ENCODE measurements at regions not wholly inside any gene's neighbourhood (a gene's known extent, or its start where the extent isn't known, plus 50 kb on each side); places are given as distances from the start of the nearest gene placed in this dataset.

- FAIRE-seq: no peak
- TF ChIP-seq CTCF (IDR thresholded peaks at IDR 0.05; ENCODE audit: insufficient read depth, missing control alignments): no peak
- no peak for DNase-seq (ENCODE audit: insufficient read length, low spot score)
Measured at GRCh38 chr10:78474743-78475142, 441.1 kb downstream of the RPS24 start.

GRCh38 chr10:78475437-78475836 lies 441.8 kb downstream of the RPS24 start:
- FAIRE-seq: no peak
- DNase-seq (ENCODE audit: insufficient read length, low spot score): no peak
- no peak for TF ChIP-seq CTCF (IDR thresholded peaks at IDR 0.05; ENCODE audit: insufficient read depth, missing control alignments)

- TF ChIP-seq CTCF (IDR thresholded peaks at IDR 0.05; ENCODE audit: insufficient read depth, missing control alignments): no peak
- DNase-seq (ENCODE audit: insufficient read length, low spot score) (no peak), FAIRE-seq (no peak)
Measured at GRCh38 chr10:78476156-78476555, 442.5 kb downstream of the RPS24 start.

- FAIRE-seq (no peak), DNase-seq (ENCODE audit: insufficient read length, low spot score) (no peak)
- no peak for TF ChIP-seq CTCF (IDR thresholded peaks at IDR 0.05; ENCODE audit: insufficient read depth, missing control alignments)
Measured at GRCh38 chr10:78476844-78477243, 443.2 kb downstream of the RPS24 start.

- FAIRE-seq (no peak), DNase-seq (ENCODE audit: insufficient read length, low spot score) (no peak)
- TF ChIP-seq CTCF (IDR thresholded peaks at IDR 0.05; ENCODE audit: insufficient read depth, missing control alignments): no peak
Measured at GRCh38 chr10:78478919-78479318, 445.3 kb downstream of the RPS24 start.

GRCh38 chr10:78479467-78479866 lies 445.8 kb downstream of the RPS24 start:
- FAIRE-seq (no peak), DNase-seq (ENCODE audit: insufficient read length, low spot score) (no peak)
- no peak for TF ChIP-seq CTCF (IDR thresholded peaks at IDR 0.05; ENCODE audit: insufficient read depth, missing control alignments)

- TF ChIP-seq CTCF (IDR thresholded peaks at IDR 0.05; ENCODE audit: insufficient read depth, missing control alignments): no peak
- FAIRE-seq (no peak), DNase-seq (ENCODE audit: insufficient read length, low spot score) (no peak)
Measured at GRCh38 chr10:78481842-78482241, 448.2 kb downstream of the RPS24 start.

Data from D721Med (cell line).